ENCODE measurements at regions not wholly inside any gene's neighbourhood (a gene's known extent, or its start where the extent isn't known, plus 50 kb on each side); places are given as distances from the start of the nearest gene placed in this dataset.

GRCh38 chr18:61965311-61965710, 72.5 kb upstream of the RNF152 start:
- H3K27me3 ChIP-seq (ENCODE audit: insufficient read depth, low read length), result no peaks in the 10 kb centered on the region
- no peak overlapping the region for H3K4me3 ChIP-seq (ENCODE audit: insufficient read depth, low read depth, low read length)
- no peaks in the 10 kb centered on the region for H3K36me3 ChIP-seq (ENCODE audit: insufficient read depth, low read length)
- FAIRE-seq (no peak), DNase-seq (ENCODE audit: low read depth) (peak; percentile 37)
- no peak for TF ChIP-seq EZH2 (IDR thresholded peaks at IDR 0.05; ENCODE audit: insufficient read depth, low read length)
- H3K79me2 ChIP-seq (ENCODE audit: insufficient read depth, low read length), result no peaks in the 10 kb centered on the region
- H3K9ac ChIP-seq (ENCODE audit: low read length), result no peak overlapping the region
- H4K20me1 ChIP-seq (ENCODE audit: insufficient read depth, low read length), result no peaks in the 10 kb centered on the region
- no peaks in the 10 kb centered on the region for H3K9me3 ChIP-seq (ENCODE audit: insufficient read depth, low read depth, low read length)
- H3K36me3 Mint-ChIP-seq (ENCODE audit: low read depth, unreplicated experiment), result no peaks in the 10 kb centered on the region
- no peaks in the 10 kb centered on the region for H3K4me1 Mint-ChIP-seq (ENCODE audit: low read depth, unreplicated experiment)
- no peaks in the 10 kb centered on the region for H3K4me1 ChIP-seq (ENCODE audit: insufficient read depth, low read length)
- no peak overlapping the region for H3K4me3 Mint-ChIP-seq (ENCODE audit: unreplicated experiment)
- H2AFZ ChIP-seq (ENCODE audit: low read depth, low read length), result no peak overlapping the region
- no peak overlapping the region for H3K4me2 ChIP-seq (ENCODE audit: low read length)
- no peak overlapping the region for H3K27ac Mint-ChIP-seq (ENCODE audit: unreplicated experiment)
- H3K27me3 Mint-ChIP-seq (ENCODE audit: low read depth, unreplicated experiment), result no peaks in the 10 kb centered on the region
- no peak overlapping the region for H3K27ac ChIP-seq (ENCODE audit: low read depth, low read length)
- peaks cover 4% of the 10 kb centered on the region for H3K9me3 Mint-ChIP-seq (ENCODE audit: unreplicated experiment)

GRCh38 chr18:61964616-61965015, 71.8 kb upstream of the RNF152 start:
- H2AFZ ChIP-seq (ENCODE audit: low read depth, low read length), result no peak overlapping the region
- TF ChIP-seq CTCF (IDR thresholded peaks at IDR 0.05; ENCODE audit: insufficient read depth, low read depth, low read length) (no peak), EZH2 (IDR thresholded peaks at IDR 0.05; ENCODE audit: insufficient read depth, low read length) (no peak)
- Mint-ChIP-seq H3K27ac (ENCODE audit: unreplicated experiment) (no peak overlapping the region), H3K4me1 (ENCODE audit: low read depth, unreplicated experiment) (peaks cover 7% of the 10 kb centered on the region), H3K4me3 (ENCODE audit: unreplicated experiment) (no peak overlapping the region), H3K27me3 (ENCODE audit: low read depth, unreplicated experiment) (no peaks in the 10 kb centered on the region), H3K9me3 (ENCODE audit: unreplicated experiment) (peaks cover 4% of the 10 kb centered on the region), H3K36me3 (ENCODE audit: low read depth, unreplicated experiment) (no peaks in the 10 kb centered on the region)
- DNase-seq (ENCODE audit: low read depth), result no peak
- H3K27ac ChIP-seq (ENCODE audit: low read depth, low read length), result no peak overlapping the region
- no peak overlapping the region for H3K4me2 ChIP-seq (ENCODE audit: low read length)
- FAIRE-seq, result no peak
- no peak overlapping the region for H3K4me3 ChIP-seq (ENCODE audit: insufficient read depth, low read depth, low read length)
- H3K4me1 ChIP-seq (ENCODE audit: insufficient read depth, low read length), result no peaks in the 10 kb centered on the region
- no peak overlapping the region for H3K9ac ChIP-seq (ENCODE audit: low read length)
- no peaks in the 10 kb centered on the region for H3K36me3 ChIP-seq (ENCODE audit: insufficient read depth, low read length)
- no peaks in the 10 kb centered on the region for H4K20me1 ChIP-seq (ENCODE audit: insufficient read depth, low read length)
- no peaks in the 10 kb centered on the region for H3K27me3 ChIP-seq (ENCODE audit: insufficient read depth, low read length)
- H3K9me3 ChIP-seq (ENCODE audit: insufficient read depth, low read depth, low read length), result no peaks in the 10 kb centered on the region
- H3K79me2 ChIP-seq (ENCODE audit: insufficient read depth, low read length), result no peaks in the 10 kb centered on the region

- Mint-ChIP-seq H3K27ac (ENCODE audit: unreplicated experiment) (no peak overlapping the region), H3K9me3 (ENCODE audit: unreplicated experiment) (peaks cover 7% of the 10 kb centered on the region), H3K4me1 (ENCODE audit: low read depth, unreplicated experiment) (peaks cover 11% of the 10 kb centered on the region), H3K4me3 (ENCODE audit: unreplicated experiment) (no peak overlapping the region), H3K27me3 (ENCODE audit: low read depth, unreplicated experiment) (no peaks in the 10 kb centered on the region), H3K36me3 (ENCODE audit: low read depth, unreplicated experiment) (no peaks in the 10 kb centered on the region)
- Histone ChIP-seq H3K4me2 (ENCODE audit: low read length) (no peak overlapping the region), H3K9me3 (ENCODE audit: insufficient read depth, low read depth, low read length) (no peaks in the 10 kb centered on the region), H4K20me1 (ENCODE audit: insufficient read depth, low read length) (no peaks in the 10 kb centered on the region), H2AFZ (ENCODE audit: low read depth, low read length) (no peak overlapping the region), H3K9ac (ENCODE audit: low read length) (no peak overlapping the region), H3K27me3 (ENCODE audit: insufficient read depth, low read length) (no peaks in the 10 kb centered on the region), H3K4me3 (ENCODE audit: insufficient read depth, low read depth, low read length) (no peak overlapping the region), H3K79me2 (ENCODE audit: insufficient read depth, low read length) (no peaks in the 10 kb centered on the region), H3K27ac (ENCODE audit: low read depth, low read length) (no peak overlapping the region), H3K36me3 (ENCODE audit: insufficient read depth, low read length) (no peaks in the 10 kb centered on the region), H3K4me1 (ENCODE audit: insufficient read depth, low read length) (no peaks in the 10 kb centered on the region)
- DNase-seq (ENCODE audit: low read depth) (no peak), FAIRE-seq (no peak)
- TF ChIP-seq EZH2 (IDR thresholded peaks at IDR 0.05; ENCODE audit: insufficient read depth, low read length), result no peak
- TF ChIP-seq CTCF (IDR thresholded peaks at IDR 0.05; ENCODE audit: insufficient read depth, low read depth, low read length), result no peak
Observed at GRCh38 chr18:61963705-61964104, 70.9 kb upstream of the RNF152 start.

Measured in astrocyte (in vitro differentiated cells and primary cell).